H1 (cell line): ENCODE measurements at regions not wholly inside any gene's neighbourhood (a gene's known extent, or its start where the extent isn't known, plus 50 kb on each side); places are given as distances from the start of the nearest gene placed in this dataset.
"Not testable (repeated sequence)": the region's sequence is repeated elsewhere in the genome, so short reads cannot be mapped to it uniquely, and the experiment has no call there.

Source experiments
- CTCF ChIA-PET: fragments of 300-600 bp; sonication (Branson Sonifier 250); formaldehyde crosslinking; loops from one replicate; lab custom pipeline; 2021; ENCODE audit not compliant: partially characterized antibody; lab: Charles Lee
- POLR2A ChIA-PET: fragments of 300-600 bp; sonication (Branson Sonifier 250); formaldehyde crosslinking; loops from one replicate; lab custom pipeline; 2021; ENCODE audit warnings: inconsistent platforms; ENCODE audit not compliant: partially characterized antibody; lab: Charles Lee
- DNase-seq, 2 experiments: peaks; one replicate each; pipeline versions ENCODE4 v3.0.0 to v3.0.0-alpha.2; 2010 to 2022; ENCODE audit warnings: low spot score in 2 of 2, low read depth in 1 of 2, mixed read lengths in 1 of 2
- FAIRE-seq: peaks from 2 replicates; lab custom pipeline; 2011; peaks lifted over from hg19 to GRCh38; lab: Jason Lieb, UNC
- H2AFZ ChIP-seq: 2 replicates; pipeline ENCODE4 v1.8.1; 2012; ENCODE audit warnings: low read length, inconsistent platforms
- H2AK5ac ChIP-seq: 2 replicates; pipeline ENCODE4 v1.6.1; 2013; ENCODE audit warnings: low read depth, low read length
- H2BK120ac ChIP-seq: replicated peaks from 2 replicates; pipeline ENCODE3; 2013; ENCODE audit warnings: low read depth, low read length, inconsistent platforms
- H2BK12ac ChIP-seq: 2 replicates; pipeline ENCODE4 v1.6.1; 2013; ENCODE audit warnings: low read depth, low read length
- H2BK15ac ChIP-seq: 2 replicates; pipeline ENCODE4 v1.6.1; 2013; ENCODE audit warnings: low read length
- H2BK20ac ChIP-seq: 2 replicates; pipeline ENCODE4 v1.6.1; 2013; ENCODE audit warnings: low read length
- H2BK5ac ChIP-seq: 2 replicates; pipeline ENCODE4 v1.6.1; 2013; ENCODE audit warnings: low read depth, low read length
- H3K14ac ChIP-seq: 2 replicates; pipeline ENCODE4 v1.6.1; 2013; ENCODE audit warnings: inconsistent platforms; ENCODE audit not compliant: insufficient read length
- H3K18ac ChIP-seq: 2 replicates; pipeline ENCODE4 v1.6.1; 2013; ENCODE audit warnings: low read length; ENCODE audit errors: extremely low read depth
- H3K23ac ChIP-seq: 2 replicates; pipeline ENCODE4 v1.6.1; 2013; ENCODE audit warnings: inconsistent platforms; ENCODE audit not compliant: insufficient read length
- H3K23me2 ChIP-seq: 2 replicates; pipeline ENCODE4 v1.6.1; 2013; ENCODE audit warnings: low read depth, low read length
- H3K27ac ChIP-seq: 2 replicates; pipeline ENCODE4 v1.6.1; 2011; ENCODE audit warnings: low read depth, low read length, inconsistent platforms
- H3K27me3 ChIP-seq, 4 experiments: replicated peaks in 1 of 4; 1 replicate in 1 of 4; 2 replicates in 3 of 4; pipeline versions ENCODE4 v1.6.1 to v1.8.1; 2011 to 2013; ENCODE audit warnings: low read length in 3 of 4, mild to moderate bottlenecking in 3 of 4, inconsistent platforms in 2 of 4, mixed read lengths in 2 of 4, moderate library complexity in 1 of 4; ENCODE audit not compliant: control insufficient read depth in 3 of 4, insufficient read depth in 3 of 4; ENCODE audit errors: extremely low read depth in 1 of 4
- H3K36me3 ChIP-seq, 4 experiments: 2 replicates each; pipeline versions ENCODE4 v1.6.1 to v1.8.1; 2011 to 2013; ENCODE audit warnings: mild to moderate bottlenecking in 4 of 4, low read length in 3 of 4, moderate library complexity in 2 of 4, control low read depth in 1 of 4, inconsistent platforms in 1 of 4; ENCODE audit not compliant: insufficient read depth in 4 of 4, control insufficient read depth in 2 of 4
- H3K4ac ChIP-seq: replicated peaks from 2 replicates; pipeline ENCODE3; 2013; ENCODE audit warnings: low read length, low read depth, mixed read lengths, inconsistent platforms; ENCODE audit not compliant: insufficient read length
- H3K4me1 ChIP-seq, 4 experiments: replicated peaks in 1 of 4; 1 replicate in 1 of 4; 2 replicates in 3 of 4; pipeline versions ENCODE4 v1.6.1 to v1.8.1; 2011 to 2013; ENCODE audit warnings: low read length in 3 of 4, inconsistent platforms in 2 of 4, mixed read lengths in 1 of 4; ENCODE audit not compliant: insufficient read depth in 4 of 4, control insufficient read depth in 3 of 4
- H3K4me2 ChIP-seq, 2 experiments: 2 replicates each; pipeline versions ENCODE4 v1.6.1 to v1.8.1; 2011 to 2013; ENCODE audit warnings: low read depth in 2 of 2, low read length in 2 of 2, control low read depth in 1 of 2, inconsistent platforms in 1 of 2, mild to moderate bottlenecking in 1 of 2; ENCODE audit not compliant: insufficient read depth in 1 of 2
- H3K4me3 ChIP-seq, 4 experiments: fragments of 200-600, 300-600 bp in 1 of 4; sonication (generic), shearing (Covaris generic), sonication (Bioruptor Twin) in 1 of 4; 2 replicates each; pipeline versions ENCODE4 v1.5.1 to v1.8.1; 2011 to 2016; ENCODE audit warnings: low read length in 4 of 4, low read depth in 3 of 4, control low read depth in 2 of 4, inconsistent platforms in 2 of 4, mild to moderate bottlenecking in 2 of 4, mixed read lengths in 1 of 4, moderate library complexity in 1 of 4; ENCODE audit not compliant: insufficient read depth in 2 of 4; ENCODE audit errors: extremely low read depth in 1 of 4
- H3K56ac ChIP-seq: replicated peaks from 2 replicates; pipeline ENCODE3; 2013; ENCODE audit warnings: low read depth, mild to moderate bottlenecking, mixed read lengths, low read length, inconsistent platforms; ENCODE audit not compliant: insufficient read length
- H3K79me1 ChIP-seq: 2 replicates; pipeline ENCODE4 v1.6.1; 2013; ENCODE audit warnings: low read depth, low read length, control low read depth
- H3K79me2 ChIP-seq, 2 experiments: 2 replicates each; pipeline versions ENCODE4 v1.6.1 to v1.8.1; 2012 to 2013; ENCODE audit warnings: low read length in 2 of 2, mild to moderate bottlenecking in 2 of 2, inconsistent platforms in 1 of 2; ENCODE audit not compliant: insufficient read depth in 2 of 2, control insufficient read depth in 1 of 2
- H3K9ac ChIP-seq, 4 experiments: replicated peaks in 1 of 4; 1 replicate in 1 of 4; 2 replicates in 3 of 4; pipeline versions ENCODE4 v1.6.1 to v1.8.1; 2011 to 2013; ENCODE audit warnings: low read depth in 3 of 4, low read length in 3 of 4, control low read depth in 2 of 4, mild to moderate bottlenecking in 2 of 4, moderate library complexity in 2 of 4, inconsistent platforms in 1 of 4; ENCODE audit errors: extremely low read depth in 1 of 4
- H3K9me3 ChIP-seq, 2 experiments: 2 replicates each; pipeline versions ENCODE4 v1.6.1 to v1.8.1; 2012 to 2013; ENCODE audit warnings: mild to moderate bottlenecking in 2 of 2, moderate library complexity in 2 of 2, control low read depth in 1 of 2, inconsistent platforms in 1 of 2, low read depth in 1 of 2, low read length in 1 of 2, mixed read lengths in 1 of 2; ENCODE audit not compliant: insufficient read depth in 2 of 2
- H4K20me1 ChIP-seq, 2 experiments: replicated peaks in 1 of 2; 2 replicates each; pipeline versions ENCODE3 to v1.8.1; 2011 to 2013; ENCODE audit warnings: inconsistent platforms in 2 of 2, low read length in 2 of 2, mild to moderate bottlenecking in 1 of 2; ENCODE audit not compliant: insufficient read depth in 2 of 2, control insufficient read depth in 1 of 2
- H4K5ac ChIP-seq: 2 replicates; pipeline ENCODE4 v1.6.1; 2013; ENCODE audit warnings: low read length, low read depth, mixed read lengths, inconsistent platforms; ENCODE audit not compliant: insufficient read length
- H4K8ac ChIP-seq: 2 replicates; pipeline ENCODE4 v1.8.0; 2013; ENCODE audit warnings: mild to moderate bottlenecking, moderate library complexity, low read length, inconsistent platforms; ENCODE audit not compliant: insufficient read depth; ENCODE audit errors: extremely low read depth
- H4K91ac ChIP-seq: replicated peaks from 2 replicates; pipeline ENCODE3; 2013; ENCODE audit warnings: low read length, mixed read lengths, inconsistent platforms; ENCODE audit not compliant: insufficient read length
- WGBS, 2 experiments: shearing (Covaris generic) in 1 of 2; methylation state at CpG; one replicate each; pipeline versions ENCODE4 v1.1.6 to v1.1.7; 2013 to 2015; ENCODE audit warnings: low lambda C conversion rate in 2 of 2, mixed read lengths in 2 of 2, inconsistent platforms in 1 of 2, low coverage in 1 of 2, missing lambda C conversion rate in 1 of 2; ENCODE audit not compliant: insufficient replicate concordance in 2 of 2, insufficient coverage in 1 of 2, insufficient read length in 1 of 2; ENCODE audit errors: extremely low coverage in 1 of 2, missing lambda C conversion rate in 1 of 2; 5-methylcytosine and 5-hydroxymethylcytosine counted together

GRCh38 chr21:6579801-6580200, 3941.6 kb upstream of the TPTE start:
- H2BK12ac ChIP-seq, H2AK5ac ChIP-seq, H2AFZ ChIP-seq, H3K4me2 ChIP-seq, H3K18ac ChIP-seq, H2BK5ac ChIP-seq, CTCF ChIA-PET, FAIRE-seq, H3K4ac ChIP-seq, H3K23ac ChIP-seq, H3K9me3 ChIP-seq, H3K23me2 ChIP-seq, DNase-seq, H4K20me1 ChIP-seq, POLR2A ChIA-PET, H4K8ac ChIP-seq, H3K56ac ChIP-seq, H3K79me1 ChIP-seq, H3K27me3 ChIP-seq, H3K4me3 ChIP-seq, H3K36me3 ChIP-seq, H3K4me1 ChIP-seq, H2BK120ac ChIP-seq, H2BK15ac ChIP-seq, H4K5ac ChIP-seq, H3K27ac ChIP-seq, H2BK20ac ChIP-seq, H3K9ac ChIP-seq, H4K91ac ChIP-seq, H3K79me2 ChIP-seq, H3K14ac ChIP-seq: not testable (repeated sequence)
- WGBS, 2 experiments: no CpG with 5 or more reads among the region's 7 CpGs
